ENCODE measurements at regions not wholly inside any gene's neighbourhood (a gene's known extent, or its start where the extent isn't known, plus 50 kb on each side); places are given as distances from the start of the nearest gene placed in this dataset.

DNA sequence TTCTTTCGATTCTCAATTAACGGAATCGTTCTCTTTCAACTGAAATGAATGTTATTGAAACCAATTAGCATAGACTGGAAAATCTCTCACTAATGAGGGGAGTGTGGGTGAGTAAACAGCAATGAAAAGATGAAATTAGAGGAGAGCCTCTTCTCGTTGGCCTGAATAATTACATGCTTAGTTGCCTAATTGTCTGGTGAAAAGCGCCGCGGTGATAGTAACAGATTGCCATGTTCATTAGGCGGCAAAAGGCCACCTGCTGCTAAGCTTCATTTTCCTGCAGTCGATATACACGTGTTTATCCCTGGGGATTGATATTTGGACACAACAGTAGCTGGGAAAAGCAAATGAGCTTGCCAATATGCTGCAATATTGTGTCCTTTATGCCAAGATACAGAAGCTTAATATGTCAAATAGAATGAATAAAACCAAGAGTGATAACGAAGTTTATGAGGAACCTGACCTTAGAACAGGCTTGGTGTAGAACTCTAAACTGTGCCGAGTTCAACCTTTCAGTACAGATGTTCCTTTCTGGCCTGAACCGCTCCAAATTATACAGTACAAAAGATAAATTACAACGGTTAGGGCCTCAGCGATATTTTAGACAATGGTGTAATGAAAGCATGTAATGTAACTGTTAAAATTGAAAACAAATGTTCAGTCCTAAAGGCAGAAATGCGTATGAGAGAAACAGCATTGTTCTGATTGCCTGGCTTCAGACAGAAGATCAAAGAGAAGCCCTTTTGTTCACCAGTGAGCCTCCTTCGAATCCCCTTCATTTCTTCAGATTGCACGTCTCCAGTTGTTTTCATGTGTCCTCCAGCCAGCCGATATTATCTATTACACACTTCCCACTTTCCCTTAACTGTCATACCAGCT, 185.2 kb downstream of the SHOX2 start:
- in situ Hi-C loops (cut with MboI) (no loop called here), intact Hi-C loops (cut with micrococcal nuclease) (no loop called here)
- H3K79me2 ChIP-seq (ENCODE audit: control insufficient read depth, insufficient read depth, low read length): no peaks in the 10 kb centered on the region
- H3K9me1 ChIP-seq (ENCODE audit: control insufficient read depth, insufficient read depth, low read length): no peaks in the 10 kb centered on the region
- DNase-seq (ENCODE audit: extremely low read depth in 1 of 4, low spot score in 3 of 4) (no peak), ATAC-seq (no peak), FAIRE-seq (no peak)
- no peak overlapping the region for H3K4me3 ChIP-seq
- H3K4me1 ChIP-seq (replicated peaks in 1 of 2; ENCODE audit: control insufficient read depth in 2 of 2, insufficient read depth in 2 of 2, low read length in 2 of 2): no peaks in the 10 kb centered on the region
- no TSS peak for BruUV-seq (replicated peaks)
- ChIA-PET POLR2A (interaction anchor here (0.9 kb wide), 1 partner anchor 9 kb away, joined by 3 read pairs; no protein-coding TSS in a partner anchor), CTCF (ENCODE audit: low intra/inter-chr PET ratio) (no interaction called here)
- no peaks in the 10 kb centered on the region for H4K20me1 ChIP-seq (replicated peaks; ENCODE audit: control insufficient read depth, insufficient read depth, low read length)
- no peak overlapping the region for H2AFZ ChIP-seq (ENCODE audit: low read depth, low read length)
- no peaks in the 10 kb centered on the region for H3K9me3 ChIP-seq (replicated peaks; ENCODE audit: control insufficient read depth, insufficient read depth, low read depth, low read length)
- 1% methylated on average over 19 of the region's 19 CpGs for WGBS (ENCODE audit: insufficient coverage, low coverage, missing lambda C conversion rate)
- no peaks in the 10 kb centered on the region for H3K36me3 ChIP-seq (ENCODE audit: control insufficient read depth, insufficient read depth, low read length)
- no peak overlapping the region for H3K4me2 ChIP-seq (ENCODE audit: insufficient read depth, low read length)
- H3K9ac ChIP-seq (ENCODE audit: insufficient read depth in 1 of 2, low read depth in 2 of 2, low read length in 2 of 2): no peak overlapping the region
- H3K27ac ChIP-seq (ENCODE audit: extremely low read depth, low read depth, low read length): no peak overlapping the region
- peaks cover 0 to 13% of the 10 kb centered on the region in 2 experiments; a peak in 2 of 5 replicates for H3K27me3 ChIP-seq (ENCODE audit: control insufficient read depth in 2 of 2, insufficient read depth in 2 of 2, low read length in 2 of 2)
- TF ChIP-seq NFE2L1 (tag; IDR thresholded peaks at IDR 0.05; ENCODE audit: borderline replicate concordance, low read depth) (no peak), TBP (optimal IDR thresholded peaks at IDR 0.05; ENCODE audit: low read depth, low read length) (no peak), PCBP2 (IDR thresholded peaks at IDR 0.05; ENCODE audit: low read depth, low read length, poor library complexity, severe bottlenecking) (no peak), C11orf30 (IDR thresholded peaks at IDR 0.05; ENCODE audit: low read depth) (no peak), ATF1 (CRISPR knock-in tag; IDR thresholded peaks at IDR 0.05) (no peak), ATF1 (tag; IDR thresholded peaks at IDR 0.05) (no peak), AFF1 (IDR thresholded peaks at IDR 0.05; ENCODE audit: low read depth in 1 of 2, partially characterized antibody in 2 of 2) (no peak), ZFP36 (IDR thresholded peaks at IDR 0.05; ENCODE audit: low read depth, low read length, partially characterized antibody) (no peak), MEIS2 (IDR thresholded peaks at IDR 0.05; ENCODE audit: partially characterized antibody) (no peak), POLR2B (IDR thresholded peaks at IDR 0.05; ENCODE audit: low read depth, partially characterized antibody) (no peak), ZNF589 (CRISPR knock-in tag; IDR thresholded peaks at IDR 0.05; ENCODE audit: low read depth) (no peak), HLTF (IDR thresholded peaks at IDR 0.05) (no peak), SRSF7 (optimal IDR thresholded peaks at IDR 0.05; ENCODE audit: low read depth, low read length) (no peak)
- TF ChIP-seq, protein P1, sequence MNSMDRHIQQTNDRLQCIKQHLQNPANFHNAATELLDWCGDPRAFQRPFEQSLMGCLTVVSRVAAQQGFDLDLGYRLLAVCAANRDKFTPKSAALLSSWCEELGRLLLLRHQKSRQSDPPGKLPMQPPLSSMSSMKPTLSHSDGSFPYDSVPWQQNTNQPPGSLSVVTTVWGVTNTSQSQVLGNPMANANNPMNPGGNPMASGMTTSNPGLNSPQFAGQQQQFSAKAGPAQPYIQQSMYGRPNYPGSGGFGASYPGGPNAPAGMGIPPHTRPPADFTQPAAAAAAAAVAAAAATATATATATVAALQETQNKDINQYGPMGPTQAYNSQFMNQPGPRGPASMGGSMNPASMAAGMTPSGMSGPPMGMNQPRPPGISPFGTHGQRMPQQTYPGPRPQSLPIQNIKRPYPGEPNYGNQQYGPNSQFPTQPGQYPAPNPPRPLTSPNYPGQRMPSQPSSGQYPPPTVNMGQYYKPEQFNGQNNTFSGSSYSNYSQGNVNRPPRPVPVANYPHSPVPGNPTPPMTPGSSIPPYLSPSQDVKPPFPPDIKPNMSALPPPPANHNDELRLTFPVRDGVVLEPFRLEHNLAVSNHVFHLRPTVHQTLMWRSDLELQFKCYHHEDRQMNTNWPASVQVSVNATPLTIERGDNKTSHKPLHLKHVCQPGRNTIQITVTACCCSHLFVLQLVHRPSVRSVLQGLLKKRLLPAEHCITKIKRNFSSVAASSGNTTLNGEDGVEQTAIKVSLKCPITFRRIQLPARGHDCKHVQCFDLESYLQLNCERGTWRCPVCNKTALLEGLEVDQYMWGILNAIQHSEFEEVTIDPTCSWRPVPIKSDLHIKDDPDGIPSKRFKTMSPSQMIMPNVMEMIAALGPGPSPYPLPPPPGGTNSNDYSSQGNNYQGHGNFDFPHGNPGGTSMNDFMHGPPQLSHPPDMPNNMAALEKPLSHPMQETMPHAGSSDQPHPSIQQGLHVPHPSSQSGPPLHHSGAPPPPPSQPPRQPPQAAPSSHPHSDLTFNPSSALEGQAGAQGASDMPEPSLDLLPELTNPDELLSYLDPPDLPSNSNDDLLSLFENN (IDR thresholded peaks at IDR 0.05; ENCODE audit: low read depth in 2 of 2, low read length in 2 of 2): no peak
- TF ChIP-seq, protein P2, sequence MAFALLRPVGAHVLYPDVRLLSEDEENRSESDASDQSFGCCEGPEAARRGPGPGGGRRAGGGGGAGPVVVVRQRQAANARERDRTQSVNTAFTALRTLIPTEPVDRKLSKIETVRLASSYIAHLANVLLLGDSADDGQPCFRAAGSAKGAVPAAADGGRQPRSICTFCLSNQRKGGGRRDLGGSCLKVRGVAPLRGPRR (CRISPR knock-in tag; IDR thresholded peaks at IDR 0.05): no peak
